Mesendoderm (in vitro differentiated cells): ENCODE measurements at regions not wholly inside any gene's neighbourhood (a gene's known extent, or its start where the extent isn't known, plus 50 kb on each side); places are given as distances from the start of the nearest gene placed in this dataset.

ENCODE experiments used
- DNase-seq: peaks from one replicate; pipeline ENCODE4 v3.0.0; 2013
- H2AK5ac ChIP-seq: 2 replicates; pipeline ENCODE4 v1.6.1; 2013; ENCODE audit warnings: low read length, inconsistent platforms
- H2BK120ac ChIP-seq: 2 replicates; pipeline ENCODE4 v1.6.1; 2013; ENCODE audit warnings: low read depth, mild to moderate bottlenecking, low read length, moderate library complexity, mixed read lengths
- H2BK15ac ChIP-seq: replicated peaks from 2 replicates; pipeline ENCODE4 v1.6.1; 2013; ENCODE audit warnings: low read depth, mild to moderate bottlenecking, moderate library complexity
- H2BK5ac ChIP-seq: 2 replicates; pipeline ENCODE4 v1.6.1; 2013; ENCODE audit warnings: low read length, inconsistent platforms
- H3K18ac ChIP-seq: 2 replicates; pipeline ENCODE4 v1.6.1; 2013; ENCODE audit warnings: mild to moderate bottlenecking, low read length, mixed read lengths
- H3K23ac ChIP-seq: one replicate; pipeline ENCODE4 v1.6.1; 2013; ENCODE audit warnings: low read length
- H3K27ac ChIP-seq: 2 replicates; pipeline ENCODE4 v1.5.1; 2013; ENCODE audit warnings: low read depth, mild to moderate bottlenecking, inconsistent platforms, low read length, moderate library complexity
- H3K27me3 ChIP-seq: 2 replicates; pipeline ENCODE4 v1.6.1; 2013; ENCODE audit warnings: low read length, control low read depth, mild to moderate bottlenecking, inconsistent platforms; ENCODE audit not compliant: insufficient read depth, poor library complexity
- H3K36me3 ChIP-seq: 2 replicates; pipeline ENCODE4 v1.6.1; 2013; ENCODE audit warnings: low read length, inconsistent platforms; ENCODE audit not compliant: control insufficient read depth, insufficient read depth
- H3K4ac ChIP-seq: one replicate; pipeline ENCODE4 v1.6.1; 2013; ENCODE audit warnings: low read depth, mild to moderate bottlenecking, low read length, moderate library complexity
- H3K4me1 ChIP-seq: 2 replicates; pipeline ENCODE4 v1.6.1; 2013; ENCODE audit warnings: low read depth, low read length, inconsistent platforms; ENCODE audit not compliant: control insufficient read depth
- H3K4me2 ChIP-seq: 2 replicates; pipeline ENCODE4 v1.6.1; 2013; ENCODE audit warnings: low read length
- H3K4me3 ChIP-seq: 2 replicates; pipeline ENCODE4 v1.5.1; 2013; ENCODE audit warnings: mild to moderate bottlenecking, low read length
- H3K56ac ChIP-seq: one replicate; pipeline ENCODE4 v1.6.1; 2013; ENCODE audit warnings: low read length
- H3K79me1 ChIP-seq: 2 replicates; pipeline ENCODE4 v1.6.1; 2013; ENCODE audit warnings: low read length, inconsistent platforms
- H3K79me2 ChIP-seq: 2 replicates; pipeline ENCODE4 v1.6.1; 2013; ENCODE audit warnings: mild to moderate bottlenecking, low read length; ENCODE audit not compliant: control insufficient read depth, insufficient read depth
- H3K9ac ChIP-seq: 2 replicates; pipeline ENCODE4 v1.6.1; 2013; ENCODE audit warnings: low read length, inconsistent platforms
- H4K5ac ChIP-seq: one replicate; pipeline ENCODE4 v1.6.1; 2013; ENCODE audit warnings: low read length
- H4K8ac ChIP-seq: one replicate; pipeline ENCODE4 v1.6.1; 2013; ENCODE audit warnings: low read depth, mild to moderate bottlenecking, control low read depth, low read length, moderate library complexity
- WGBS: extraction: QIAGEN DNeasy Blood & Tissue Kit; methylation state at CpG from one replicate; pipeline ENCODE4 v1.1.7; 2013; ENCODE audit warnings: low lambda C conversion rate, missing lambda C conversion rate; ENCODE audit not compliant: insufficient coverage; ENCODE audit errors: extremely low coverage; 5-methylcytosine and 5-hydroxymethylcytosine counted together

DNA sequence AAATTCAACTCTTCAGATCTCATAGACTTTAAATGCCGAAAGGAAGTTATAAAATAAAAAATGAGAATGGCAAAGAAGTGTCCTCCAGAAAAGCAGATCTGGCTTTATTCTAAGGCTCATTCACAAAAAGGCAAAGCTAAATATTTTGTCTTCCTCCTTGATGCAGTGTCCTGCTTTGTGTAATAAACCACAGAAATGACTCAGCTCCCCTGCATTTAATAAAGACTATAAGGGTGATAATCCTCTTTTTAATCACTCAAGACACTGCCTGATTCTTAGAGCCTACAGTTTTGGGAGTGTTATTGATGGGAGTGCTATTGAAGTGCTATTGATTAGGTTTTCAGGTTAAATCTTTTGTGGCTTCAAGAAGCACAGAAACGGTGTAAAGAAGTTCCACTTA, 482.0 kb downstream of the PCDH20 start:
- no peak overlapping the region for H4K5ac ChIP-seq
- H3K4ac ChIP-seq: no peak overlapping the region
- H3K23ac ChIP-seq: no peak overlapping the region
- H2AK5ac ChIP-seq: no peak overlapping the region
- H3K4me2 ChIP-seq: no peak overlapping the region
- H3K79me1 ChIP-seq: no peaks in the 10 kb centered on the region
- no peak overlapping the region for H4K8ac ChIP-seq
- no peak overlapping the region for H3K4me3 ChIP-seq
- no peaks in the 10 kb centered on the region for H3K4me1 ChIP-seq
- WGBS: no CpG with 5 or more reads among the region's 2 CpGs
- no peak overlapping the region for H3K9ac ChIP-seq
- H2BK120ac ChIP-seq: no peak overlapping the region
- no peak overlapping the region for H3K27ac ChIP-seq
- H3K79me2 ChIP-seq: no peaks in the 10 kb centered on the region
- no peaks in the 10 kb centered on the region for H3K27me3 ChIP-seq
- H2BK15ac ChIP-seq: no peak overlapping the region
- no peaks in the 10 kb centered on the region for H3K36me3 ChIP-seq
- DNase-seq: no peak
- no peak overlapping the region for H3K56ac ChIP-seq
- H3K18ac ChIP-seq: no peak overlapping the region
- no peak overlapping the region for H2BK5ac ChIP-seq

GRCh38 chr13:60931858-60932546, 483.6 kb downstream of the PCDH20 start:
- no peak overlapping the region for H4K5ac ChIP-seq
- H3K79me2 ChIP-seq: no peaks in the 10 kb centered on the region
- H3K4ac ChIP-seq: no peak overlapping the region
- no peaks in the 10 kb centered on the region for H3K4me1 ChIP-seq
- WGBS: no CpG with 5 or more reads among the region's 4 CpGs
- H3K56ac ChIP-seq: no peak overlapping the region
- no peak overlapping the region for H3K4me3 ChIP-seq
- no peaks in the 10 kb centered on the region for H3K79me1 ChIP-seq
- no peak overlapping the region for H3K9ac ChIP-seq
- no peak overlapping the region for H3K4me2 ChIP-seq
- H3K27me3 ChIP-seq: no peaks in the 10 kb centered on the region
- no peak overlapping the region for H2BK120ac ChIP-seq
- no peak overlapping the region for H3K27ac ChIP-seq
- H2AK5ac ChIP-seq: no peak overlapping the region
- no peak overlapping the region for H2BK5ac ChIP-seq
- H2BK15ac ChIP-seq: no peak overlapping the region
- H4K8ac ChIP-seq: no peak overlapping the region
- DNase-seq: no peak
- no peaks in the 10 kb centered on the region for H3K36me3 ChIP-seq
- no peak overlapping the region for H3K18ac ChIP-seq
- no peak overlapping the region for H3K23ac ChIP-seq

- Histone ChIP-seq H3K9ac (no peak overlapping the region), H3K4me1 (no peaks in the 10 kb centered on the region), H2BK15ac (no peak overlapping the region), H3K4me3 (no peak overlapping the region), H3K36me3 (no peaks in the 10 kb centered on the region), H3K56ac (no peak overlapping the region), H3K79me1 (no peaks in the 10 kb centered on the region), H4K5ac (no peak overlapping the region), H2AK5ac (no peak overlapping the region), H4K8ac (no peak overlapping the region), H3K18ac (no peak overlapping the region), H3K27ac (no peak overlapping the region), H3K79me2 (no peaks in the 10 kb centered on the region), H3K27me3 (no peaks in the 10 kb centered on the region), H3K4me2 (no peak overlapping the region), H3K23ac (no peak overlapping the region), H2BK120ac (no peak overlapping the region), H3K4ac (no peak overlapping the region), H2BK5ac (no peak overlapping the region)
- no peak for DNase-seq
- WGBS: no CpG with 5 or more reads among the region's 3 CpGs
These were observed 490.0 kb downstream of the PCDH20 start for GRCh38 chr13:60925686-60926085.

- H2BK5ac ChIP-seq: no peak overlapping the region
- no peak overlapping the region for H3K4me2 ChIP-seq
- H3K27me3 ChIP-seq: no peaks in the 10 kb centered on the region
- H3K18ac ChIP-seq: no peak overlapping the region
- no peak overlapping the region for H2BK15ac ChIP-seq
- H3K9ac ChIP-seq: no peak overlapping the region
- no peaks in the 10 kb centered on the region for H3K4me1 ChIP-seq
- no CpG with 5 or more reads among the region's 2 CpGs for WGBS
- H3K27ac ChIP-seq: no peak overlapping the region
- no peak overlapping the region for H3K4ac ChIP-seq
- no peak overlapping the region for H4K8ac ChIP-seq
- no peak overlapping the region for H3K4me3 ChIP-seq
- H2AK5ac ChIP-seq: no peak overlapping the region
- no peak for DNase-seq
- no peak overlapping the region for H3K23ac ChIP-seq
- H3K36me3 ChIP-seq: no peaks in the 10 kb centered on the region
- no peaks in the 10 kb centered on the region for H3K79me1 ChIP-seq
- H3K56ac ChIP-seq: no peak overlapping the region
- no peak overlapping the region for H4K5ac ChIP-seq
- H3K79me2 ChIP-seq: no peaks in the 10 kb centered on the region
- H2BK120ac ChIP-seq: no peak overlapping the region
These were observed 490.8 kb downstream of the PCDH20 start for GRCh38 chr13:60924856-60925255.

DNA sequence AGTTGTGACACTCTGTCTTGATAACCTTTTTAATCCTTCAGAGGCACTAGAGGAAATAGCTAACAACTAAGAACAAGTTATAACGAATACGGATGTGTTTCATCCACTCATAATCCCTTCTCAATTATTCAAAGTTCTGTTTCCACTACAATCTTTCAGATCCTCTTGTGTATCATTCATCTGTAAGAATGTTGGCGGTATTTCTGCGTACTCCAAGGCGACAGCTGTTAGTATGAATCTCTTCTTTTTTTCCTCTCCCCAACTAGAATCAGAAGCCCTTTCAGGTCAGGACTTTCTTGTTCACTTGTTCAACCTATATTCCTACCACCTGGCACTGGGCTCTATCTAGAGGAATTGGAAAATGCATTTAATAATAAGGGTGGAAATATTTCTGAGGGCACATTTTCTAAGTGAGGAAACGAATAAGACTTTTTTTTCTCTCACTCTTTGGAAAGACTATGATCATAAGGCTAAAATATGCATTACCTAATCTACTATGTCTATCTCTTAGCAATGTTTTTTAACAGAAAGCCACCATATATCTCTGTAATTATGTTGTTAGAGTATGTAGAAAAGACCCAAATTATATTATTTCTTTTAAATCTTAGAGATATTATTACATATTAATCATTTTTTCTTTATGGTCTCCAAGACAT, 492.9 kb downstream of the PCDH20 start:
- Histone ChIP-seq H3K36me3 (no peaks in the 10 kb centered on the region), H2BK15ac (no peak overlapping the region), H3K56ac (no peak overlapping the region), H3K4ac (no peak overlapping the region), H2BK120ac (no peak overlapping the region), H3K4me1 (no peaks in the 10 kb centered on the region), H3K79me2 (no peaks in the 10 kb centered on the region), H3K4me3 (no peak overlapping the region), H3K18ac (no peak overlapping the region), H4K5ac (no peak overlapping the region), H3K79me1 (no peaks in the 10 kb centered on the region), H3K23ac (no peak overlapping the region), H3K4me2 (no peak overlapping the region), H2AK5ac (no peak overlapping the region), H3K27me3 (no peaks in the 10 kb centered on the region), H3K9ac (no peak overlapping the region), H2BK5ac (no peak overlapping the region), H4K8ac (no peak overlapping the region), H3K27ac (no peak overlapping the region)
- DNase-seq: peak; percentile 67
- no CpG with 5 or more reads among the region's 6 CpGs for WGBS

DNA sequence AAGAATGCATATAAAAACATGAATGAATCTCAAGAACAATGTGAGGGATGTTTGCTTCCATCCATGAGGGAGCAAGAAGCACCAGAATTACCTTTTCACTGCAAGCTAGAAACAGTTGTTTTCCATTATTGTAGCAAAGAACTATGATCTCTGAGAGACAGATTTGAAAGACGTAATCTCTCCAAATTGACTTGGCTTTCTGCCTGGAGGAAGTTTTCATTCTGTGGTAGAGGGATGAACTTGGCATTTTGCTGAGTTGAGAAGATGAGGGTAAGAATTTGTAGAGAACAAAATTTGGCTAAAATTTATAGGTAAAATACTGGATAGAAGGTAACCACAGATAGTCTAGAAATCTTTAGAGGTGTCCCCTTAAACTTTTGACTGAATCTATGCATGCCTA, 496.8 kb downstream of the TDRD3 start:
- Histone ChIP-seq H3K27ac (no peak overlapping the region), H2BK120ac (no peak overlapping the region), H3K4me2 (no peak overlapping the region), H3K4me3 (no peak overlapping the region), H3K36me3 (no peaks in the 10 kb centered on the region), H3K4ac (no peak overlapping the region), H3K23ac (no peak overlapping the region), H3K79me1 (no peaks in the 10 kb centered on the region), H2AK5ac (no peak overlapping the region), H2BK5ac (no peak overlapping the region), H3K4me1 (no peaks in the 10 kb centered on the region), H3K79me2 (no peaks in the 10 kb centered on the region), H3K56ac (no peak overlapping the region), H2BK15ac (no peak overlapping the region), H4K8ac (no peak overlapping the region), H3K18ac (no peak overlapping the region), H3K27me3 (no peaks in the 10 kb centered on the region), H4K5ac (no peak overlapping the region), H3K9ac (no peak overlapping the region)
- WGBS: no CpG with 5 or more reads among the region's 1 CpG
- DNase-seq: no peak
